CD14-positive monocyte (primary cell): ENCODE measurements at regions not wholly inside any gene's neighbourhood (a gene's known extent, or its start where the extent isn't known, plus 50 kb on each side); places are given as distances from the start of the nearest gene placed in this dataset.

Source experiments
- DNase-seq, 3 donors: peaks; one replicate each; pipeline ENCODE4 v3.0.0-alpha.2; 2011 to 2022
- H2AFZ ChIP-seq: 2 replicates; pipeline ENCODE4 v1.6.0; 2012; ENCODE audit warnings: mild to moderate bottlenecking, low read depth, low read length, inconsistent platforms; ENCODE audit not compliant: insufficient read depth, poor library complexity, severe bottlenecking
- H3K27ac ChIP-seq, 2 donors: 1 replicate in 1 of 2; 2 replicates in 1 of 2; pipeline ENCODE4 v1.5.1; 2012 to 2013; ENCODE audit warnings: low read length in 2 of 2, control low read depth in 1 of 2, inconsistent platforms in 1 of 2, low read depth in 1 of 2, mild to moderate bottlenecking in 1 of 2
- H3K27me3 ChIP-seq, 2 donors: one replicate each; pipeline versions ENCODE4 v1.6.0 to v1.6.1; 2011 to 2013; ENCODE audit warnings: low read length in 2 of 2; ENCODE audit not compliant: control insufficient read depth in 2 of 2, insufficient read depth in 2 of 2
- H3K36me3 ChIP-seq, 2 donors: replicated peaks in 1 of 2; 1 replicate in 1 of 2; 2 replicates in 1 of 2; pipeline versions ENCODE4 v1.5.1 to v1.6.1; 2012 to 2013; ENCODE audit warnings: low read length in 2 of 2, control low read depth in 1 of 2, inconsistent platforms in 1 of 2, mild to moderate bottlenecking in 1 of 2; ENCODE audit not compliant: insufficient read depth in 2 of 2, control insufficient read depth in 1 of 2
- H3K4me1 ChIP-seq, 2 donors: 1 replicate in 1 of 2; 2 replicates in 1 of 2; pipeline versions ENCODE4 v1.5.1 to v1.6.1; 2012 to 2013; ENCODE audit warnings: low read length in 2 of 2, control low read depth in 1 of 2, inconsistent platforms in 1 of 2, mild to moderate bottlenecking in 1 of 2, moderate library complexity in 1 of 2; ENCODE audit not compliant: insufficient read depth in 2 of 2, control insufficient read depth in 1 of 2
- H3K4me2 ChIP-seq: replicated peaks from 2 replicates; pipeline ENCODE3; 2012; ENCODE audit warnings: low read length, moderate library complexity, mild to moderate bottlenecking; ENCODE audit not compliant: poor library complexity, severe bottlenecking; ENCODE audit errors: extremely low read depth
- H3K4me3 ChIP-seq, 3 experiments: fragments of 200-600 bp in 1 of 3; sonication (generic) in 1 of 3; replicated peaks in 1 of 3; 1 replicate in 2 of 3; 2 replicates in 1 of 3; pipeline ENCODE4 v1.5.1; 2011 to 2013; ENCODE audit warnings: low read length in 3 of 3, mild to moderate bottlenecking in 3 of 3, control low read depth in 2 of 3, low read depth in 2 of 3, inconsistent platforms in 1 of 3, moderate library complexity in 1 of 3
- H3K79me2 ChIP-seq: 2 replicates; pipeline ENCODE4 v1.6.0; 2012; ENCODE audit warnings: mild to moderate bottlenecking, control low read depth, inconsistent platforms, low read length, moderate library complexity; ENCODE audit not compliant: insufficient read depth
- H3K9ac ChIP-seq: 2 replicates; pipeline ENCODE4 v1.6.0; 2017; ENCODE audit warnings: low read length, mild to moderate bottlenecking; ENCODE audit not compliant: insufficient read depth, poor library complexity, severe bottlenecking
- H3K9me3 ChIP-seq, 2 donors: replicated peaks in 1 of 2; 1 replicate in 1 of 2; 2 replicates in 1 of 2; pipeline versions ENCODE4 v1.5.1 to v1.6.1; 2012 to 2013; ENCODE audit warnings: low read length in 2 of 2, control low read depth in 1 of 2; ENCODE audit not compliant: control insufficient read depth in 1 of 2, insufficient read depth in 1 of 2
- H4K20me1 ChIP-seq: 2 replicates; pipeline ENCODE4 v1.6.0; 2012; ENCODE audit warnings: mild to moderate bottlenecking, low read length, control low read depth, moderate library complexity; ENCODE audit not compliant: insufficient read depth
- H3K27ac Mint-ChIP-seq, 7 donors: one replicate each; pipeline ENCODE4 v1.8.0; 2020; ENCODE audit warnings: mild to moderate bottlenecking in 7 of 7, mixed read lengths in 7 of 7, moderate library complexity in 6 of 7, inconsistent platforms in 2 of 7
- H3K27me3 Mint-ChIP-seq, 3 donors: one replicate each; pipeline ENCODE4 v1.8.0; 2021 to 2022; ENCODE audit warnings: low read depth in 3 of 3, mild to moderate bottlenecking in 3 of 3, mixed read lengths in 3 of 3, moderate library complexity in 3 of 3, inconsistent platforms in 1 of 3
- H3K36me3 Mint-ChIP-seq, 2 donors: one replicate each; pipeline ENCODE4 v1.8.0; 2020; ENCODE audit warnings: mixed read lengths in 2 of 2, inconsistent platforms in 1 of 2, mild to moderate bottlenecking in 1 of 2
- H3K4me1 Mint-ChIP-seq: one replicate; pipeline ENCODE4 v1.8.0; 2020; ENCODE audit warnings: mild to moderate bottlenecking, mixed read lengths
- H3K4me3 Mint-ChIP-seq, 2 donors: one replicate each; pipeline ENCODE4 v1.8.0; 2020; ENCODE audit warnings: mild to moderate bottlenecking in 2 of 2, mixed read lengths in 2 of 2, moderate library complexity in 1 of 2
- H3K9me3 Mint-ChIP-seq, 7 donors: one replicate each; pipeline ENCODE4 v1.8.0; 2020 to 2022; ENCODE audit warnings: mixed read lengths in 7 of 7, mild to moderate bottlenecking in 6 of 7, moderate library complexity in 6 of 7, inconsistent platforms in 2 of 7
- CTCF ChIP-seq: fragments of 200-600 bp; IDR thresholded peaks from one replicate; pipeline ENCODE4 v1.8.0; 2022; ENCODE audit warnings: antibody characterized with exemption, mild to moderate bottlenecking
- WGBS: methylation state at CpG from one replicate; pipeline ENCODE4 v1.1.5; 2013; ENCODE audit warnings: missing lambda C conversion rate; ENCODE audit not compliant: insufficient coverage; 5-methylcytosine and 5-hydroxymethylcytosine counted together
- intact Hi-C, 2 donors: fragments of 100-400 bp; cut with micrococcal nuclease; formaldehyde crosslinking; loops; one replicate each; pipeline versions ENCODE4 v1.15.0 to v1.15.1; 2023

- H3K4me3 Mint-ChIP-seq: no peak overlapping the region
- H3K79me2 ChIP-seq: no peaks in the 10 kb centered on the region
These were observed 118.0 kb upstream of the MARCKS start for GRCh38 chr6:113739041-113739655.

DNA sequence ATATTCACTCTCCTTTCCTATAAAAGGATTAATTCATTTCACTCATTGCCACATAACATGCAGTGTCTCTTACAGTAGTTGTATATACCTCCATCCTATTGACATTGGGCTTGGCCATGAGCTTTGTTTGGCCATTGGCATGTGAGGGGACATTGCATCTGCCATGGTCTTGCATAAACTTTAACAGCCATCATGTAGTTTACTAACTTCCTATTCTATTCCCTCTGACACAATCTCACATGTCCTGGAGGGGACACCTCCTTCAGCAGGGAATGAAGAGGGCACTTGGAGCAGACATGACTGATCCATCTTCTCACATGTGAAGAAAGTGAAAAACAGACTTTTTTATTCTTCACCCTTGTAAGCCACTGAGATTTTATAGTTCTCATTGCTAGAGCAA lies 115.5 kb upstream of the MARCKS start:
- no peaks in the 10 kb centered on the region for H3K79me2 ChIP-seq
- Mint-ChIP-seq H3K9me3 (peaks cover 0 to 2% (median 0%) of the 10 kb centered on the region in 7 donors), H3K4me1 (peaks cover 7% of the 10 kb centered on the region), H3K4me3 (no peak overlapping the region), H3K36me3 (no peaks in the 10 kb centered on the region), H3K27ac (no peak overlapping the region), H3K27me3 (peaks cover 0 to 1% (median 0%) of the 10 kb centered on the region in 3 donors)
- no peak overlapping the region for H2AFZ ChIP-seq
- H4K20me1 ChIP-seq: no peaks in the 10 kb centered on the region
- TF ChIP-seq CTCF: no peak
- DNase-seq: peak in 1 of 3 donors; percentile 43
- H3K4me2 ChIP-seq: no peak overlapping the region
- H3K4me3 ChIP-seq: no peak overlapping the region
- H3K27ac ChIP-seq: no peak overlapping the region
- no peaks in the 10 kb centered on the region for H3K36me3 ChIP-seq
- H3K27me3 ChIP-seq: no peaks in the 10 kb centered on the region
- intact Hi-C loops: no loop called here
- H3K9me3 ChIP-seq: no peaks in the 10 kb centered on the region
- H3K4me1 ChIP-seq: no peaks in the 10 kb centered on the region
- no peak overlapping the region for H3K9ac ChIP-seq

More at GRCh38 chr6:113739041-113739655, 118.0 kb upstream of the MARCKS start:
- Histone ChIP-seq H3K4me3 (no peak overlapping the region), H3K9ac (no peak overlapping the region), H3K4me2 (no peak overlapping the region), H2AFZ (no peak overlapping the region), H3K27ac (no peak overlapping the region), H3K9me3 (no peaks in the 10 kb centered on the region), H3K27me3 (no peaks in the 10 kb centered on the region), H4K20me1 (no peaks in the 10 kb centered on the region), H3K4me1 (peaks cover 12 to 18% of the 10 kb centered on the region in 2 donors), H3K36me3 (no peaks in the 10 kb centered on the region)
- H3K27ac Mint-ChIP-seq: no peak overlapping the region
- intact Hi-C loops: no loop called here
- TF ChIP-seq CTCF: no peak
- H3K36me3 Mint-ChIP-seq: no peaks in the 10 kb centered on the region
- WGBS: 100% methylated on average over 1 of the region's 4 CpGs
- peaks cover 0 to 2% (median 0%) of the 10 kb centered on the region in 7 donors for H3K9me3 Mint-ChIP-seq
- DNase-seq: no peak
- H3K4me1 Mint-ChIP-seq: peaks cover 19% of the 10 kb centered on the region
- H3K27me3 Mint-ChIP-seq: peaks cover 0 to 1% (median 0%) of the 10 kb centered on the region in 3 donors
